ENCODE measurements at regions not wholly inside any gene's neighbourhood (a gene's known extent, or its start where the extent isn't known, plus 50 kb on each side); places are given as distances from the start of the nearest gene placed in this dataset.

GRCh38 chr9:79149585-79149984 is 422.2 kb upstream of the TLE4 start:
- TF ChIP-seq, protein P1, sequence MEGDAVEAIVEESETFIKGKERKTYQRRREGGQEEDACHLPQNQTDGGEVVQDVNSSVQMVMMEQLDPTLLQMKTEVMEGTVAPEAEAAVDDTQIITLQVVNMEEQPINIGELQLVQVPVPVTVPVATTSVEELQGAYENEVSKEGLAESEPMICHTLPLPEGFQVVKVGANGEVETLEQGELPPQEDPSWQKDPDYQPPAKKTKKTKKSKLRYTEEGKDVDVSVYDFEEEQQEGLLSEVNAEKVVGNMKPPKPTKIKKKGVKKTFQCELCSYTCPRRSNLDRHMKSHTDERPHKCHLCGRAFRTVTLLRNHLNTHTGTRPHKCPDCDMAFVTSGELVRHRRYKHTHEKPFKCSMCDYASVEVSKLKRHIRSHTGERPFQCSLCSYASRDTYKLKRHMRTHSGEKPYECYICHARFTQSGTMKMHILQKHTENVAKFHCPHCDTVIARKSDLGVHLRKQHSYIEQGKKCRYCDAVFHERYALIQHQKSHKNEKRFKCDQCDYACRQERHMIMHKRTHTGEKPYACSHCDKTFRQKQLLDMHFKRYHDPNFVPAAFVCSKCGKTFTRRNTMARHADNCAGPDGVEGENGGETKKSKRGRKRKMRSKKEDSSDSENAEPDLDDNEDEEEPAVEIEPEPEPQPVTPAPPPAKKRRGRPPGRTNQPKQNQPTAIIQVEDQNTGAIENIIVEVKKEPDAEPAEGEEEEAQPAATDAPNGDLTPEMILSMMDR (IDR thresholded peaks at IDR 0.05; ENCODE audit: low read depth, low read length, missing control alignments) = no peak
- Histone ChIP-seq H3K4me3 (ENCODE audit: low read depth, low read length) (no peak overlapping the region), H3K27me3 (replicated peaks) (no peaks in the 10 kb centered on the region), H3K36me3 (replicated peaks) (no peaks in the 10 kb centered on the region), H3K27ac (no peak overlapping the region)
- in situ Hi-C loops (cut with HindIII; ENCODE audit: low pct_ligation_motif_present, low sequenced_read_pairs) = no loop called here
- DNase-seq = no peak

DNA sequence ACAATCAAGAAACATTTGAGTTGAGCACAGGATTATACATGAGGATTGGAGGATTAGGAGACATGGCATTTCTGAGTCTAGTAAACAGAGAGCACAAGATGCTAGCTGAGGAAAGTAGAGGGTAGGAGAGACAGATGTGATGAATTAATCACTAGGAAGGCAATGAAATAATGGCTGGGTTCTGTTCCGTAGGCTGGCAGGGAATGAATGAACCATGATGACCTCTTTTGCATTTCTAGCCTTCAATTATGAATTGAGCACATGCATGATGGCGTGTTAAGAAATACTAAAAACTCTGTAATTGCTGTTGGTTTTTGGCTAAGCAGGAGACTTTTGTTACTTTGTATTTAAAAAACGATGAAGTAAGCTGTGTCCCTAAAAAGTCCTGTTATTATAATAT is 420.0 kb upstream of the TLE4 start:
- no peaks in the 10 kb centered on the region for H3K36me3 ChIP-seq (replicated peaks)
- no peaks in the 10 kb centered on the region for H3K27me3 ChIP-seq (replicated peaks)
- DNase-seq = no peak
- in situ Hi-C loops (cut with HindIII; ENCODE audit: low pct_ligation_motif_present, low sequenced_read_pairs) = no loop called here
- H3K4me3 ChIP-seq (ENCODE audit: low read depth, low read length) = no peak overlapping the region
- TF ChIP-seq, protein P1 (IDR thresholded peaks at IDR 0.05; ENCODE audit: low read depth, low read length, missing control alignments) = no peak
- H3K27ac ChIP-seq = no peak overlapping the region

DNA sequence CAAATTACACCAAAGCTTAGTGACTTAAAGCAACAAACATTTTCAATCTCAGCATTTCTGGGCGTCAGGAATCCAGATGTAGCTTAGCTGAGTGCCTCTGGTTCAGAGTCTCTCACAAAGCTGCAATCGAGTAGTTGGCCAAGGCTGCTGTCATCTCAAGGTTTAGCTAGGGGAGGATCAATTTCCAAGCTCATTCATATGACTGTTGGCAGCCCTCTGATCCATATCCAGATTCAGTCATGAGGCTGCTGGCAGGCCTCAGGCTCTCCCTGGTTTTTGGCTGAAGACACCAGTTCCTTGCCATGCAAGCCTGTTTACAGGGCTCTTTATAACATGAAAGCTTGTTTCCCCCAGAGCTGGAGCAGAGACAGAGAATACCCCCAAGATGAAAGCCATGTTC is 419.5 kb upstream of the TLE4 start:
- TF ChIP-seq, protein P1 (IDR thresholded peaks at IDR 0.05; ENCODE audit: low read depth, low read length, missing control alignments) = no peak
- Histone ChIP-seq H3K36me3 (replicated peaks) (no peaks in the 10 kb centered on the region), H3K27me3 (replicated peaks) (no peaks in the 10 kb centered on the region), H3K27ac (no peak overlapping the region), H3K4me3 (ENCODE audit: low read depth, low read length) (no peak overlapping the region)
- no peak for DNase-seq
- in situ Hi-C loops (cut with HindIII; ENCODE audit: low pct_ligation_motif_present, low sequenced_read_pairs) = no loop called here

DNA sequence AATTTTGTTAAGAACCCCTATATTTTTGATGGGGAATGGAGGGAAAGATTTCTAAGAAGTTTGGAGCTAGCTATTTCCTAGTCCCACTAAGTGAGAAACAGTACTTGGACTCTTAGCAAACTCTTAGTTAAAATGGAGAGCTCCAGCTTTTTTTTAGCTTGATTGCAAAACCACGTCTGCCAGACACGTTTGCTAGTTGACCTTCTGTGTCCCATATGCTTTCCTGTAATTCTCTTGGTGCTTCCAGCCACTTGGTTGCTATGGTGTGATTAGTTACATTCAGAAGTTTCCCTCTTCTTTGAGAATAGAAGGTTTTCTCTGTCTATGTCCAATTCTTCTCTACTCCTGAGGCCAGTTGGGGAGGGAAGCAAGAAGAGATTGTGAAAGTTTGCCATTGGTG is 417.0 kb upstream of the TLE4 start:
- TF ChIP-seq, protein P1 (IDR thresholded peaks at IDR 0.05; ENCODE audit: low read depth, low read length, missing control alignments) = no peak
- in situ Hi-C loops (cut with HindIII; ENCODE audit: low pct_ligation_motif_present, low sequenced_read_pairs) = no loop called here
- H3K27me3 ChIP-seq (replicated peaks) = no peaks in the 10 kb centered on the region
- H3K27ac ChIP-seq = no peak overlapping the region
- DNase-seq = no peak
- no peaks in the 10 kb centered on the region for H3K36me3 ChIP-seq (replicated peaks)
- H3K4me3 ChIP-seq (ENCODE audit: low read depth, low read length) = no peak overlapping the region

DNA sequence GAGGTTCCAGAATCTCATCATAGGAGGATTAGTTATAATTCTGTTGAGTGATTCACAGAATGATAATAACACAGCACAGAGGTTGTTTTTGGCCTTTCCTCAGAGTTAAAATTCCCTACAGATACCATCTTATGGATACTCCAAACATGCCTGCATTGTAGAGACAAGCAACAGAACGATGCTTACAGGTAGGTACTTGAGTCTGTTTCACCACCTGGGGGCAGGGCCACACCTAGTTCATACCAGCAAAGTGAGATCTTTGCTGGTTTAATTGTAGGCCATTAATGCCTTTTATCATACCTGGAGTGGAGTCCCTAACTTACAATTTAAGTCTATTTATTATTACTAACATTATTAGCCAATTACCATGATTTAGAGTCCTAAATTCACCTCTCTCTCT is 416.5 kb upstream of the TLE4 start:
- H3K27me3 ChIP-seq (replicated peaks) = no peaks in the 10 kb centered on the region
- no peak for DNase-seq
- in situ Hi-C loops (cut with HindIII; ENCODE audit: low pct_ligation_motif_present, low sequenced_read_pairs) = no loop called here
- TF ChIP-seq, protein P1 (IDR thresholded peaks at IDR 0.05; ENCODE audit: low read depth, low read length, missing control alignments) = no peak
- H3K36me3 ChIP-seq (replicated peaks) = no peaks in the 10 kb centered on the region
- no peak overlapping the region for H3K27ac ChIP-seq
- H3K4me3 ChIP-seq (ENCODE audit: low read depth, low read length) = no peak overlapping the region

GRCh38 chr9:79163544-79163943 is 408.2 kb upstream of the TLE4 start:
- H3K27me3 ChIP-seq (replicated peaks) = no peaks in the 10 kb centered on the region
- no peak for DNase-seq
- no peak overlapping the region for H3K4me3 ChIP-seq (ENCODE audit: low read depth, low read length)
- TF ChIP-seq, protein P1 (IDR thresholded peaks at IDR 0.05; ENCODE audit: low read depth, low read length, missing control alignments) = no peak
- H3K36me3 ChIP-seq (replicated peaks) = no peaks in the 10 kb centered on the region
- in situ Hi-C loops (cut with HindIII; ENCODE audit: low pct_ligation_motif_present, low sequenced_read_pairs) = no loop called here
- H3K27ac ChIP-seq = no peak overlapping the region
